ENCODE measurements at regions not wholly inside any gene's neighbourhood (a gene's known extent, or its start where the extent isn't known, plus 50 kb on each side); places are given as distances from the start of the nearest gene placed in this dataset.
"Not testable (repeated sequence)": the region's sequence is repeated elsewhere in the genome, so short reads cannot be mapped to it uniquely, and the experiment has no call there.

- DNase-seq, result no peak
Observed at GRCh38 chr2:43068631-43069517, 157.5 kb downstream of the ZFP36L2 start.

- DNase-seq, result no peak
Observed at GRCh38 chr2:43068041-43068533, 158.3 kb downstream of the ZFP36L2 start.

GRCh38 chr2:43067254-43068040, 159.0 kb downstream of the ZFP36L2 start:
- no peak for DNase-seq

- not testable (repeated sequence) for DNase-seq
Observed at GRCh38 chr2:43066541-43067253, 159.7 kb downstream of the ZFP36L2 start.

- DNase-seq, result no peak
Observed at GRCh38 chr2:43065871-43066270, 160.5 kb downstream of the ZFP36L2 start.

GRCh38 chr2:43065036-43065435, 161.4 kb downstream of the ZFP36L2 start:
- DNase-seq, result no peak

- DNase-seq, result not testable (repeated sequence)
Observed at GRCh38 chr2:43063096-43063495, 163.3 kb downstream of the ZFP36L2 start.

- DNase-seq, result no peak
Observed at GRCh38 chr2:43062058-43062457, 164.3 kb downstream of the ZFP36L2 start.

GRCh38 chr2:43060390-43061016, 165.9 kb downstream of the ZFP36L2 start:
- no peak for DNase-seq

- DNase-seq, result peak; percentile 97
Observed at GRCh38 chr2:43059183-43059897, 167.1 kb downstream of the ZFP36L2 start.

- DNase-seq, result no peak
Observed at GRCh38 chr2:43058726-43059110, 167.7 kb downstream of the ZFP36L2 start.

- DNase-seq, result no peak
Observed at GRCh38 chr2:43057742-43058725, 168.4 kb downstream of the ZFP36L2 start.

- peak; percentile 23 for DNase-seq
Observed at GRCh38 chr2:43057026-43057741, 169.2 kb downstream of the ZFP36L2 start.

GRCh38 chr2:43055985-43056384, 170.4 kb downstream of the ZFP36L2 start:
- DNase-seq, result no peak

GRCh38 chr2:43055086-43055912, 171.1 kb downstream of the ZFP36L2 start:
- DNase-seq, result no peak

- no peak for DNase-seq
Observed at GRCh38 chr2:43054367-43054766, 172.0 kb downstream of the ZFP36L2 start.

GRCh38 chr2:43052944-43053306, 173.5 kb downstream of the ZFP36L2 start:
- DNase-seq, result no peak

- no peak for DNase-seq
Observed at GRCh38 chr2:43052204-43052943, 174.0 kb downstream of the ZFP36L2 start.

All from fibroblast of skin of back (primary cell).